RWPE2 (cell line): ENCODE measurements at regions not wholly inside any gene's neighbourhood (a gene's known extent, or its start where the extent isn't known, plus 50 kb on each side); places are given as distances from the start of the nearest gene placed in this dataset.

Experiments
- ATAC-seq: fragments of 200-7000 bp; cut with Tn5 transposase; 3 replicates; pipeline ENCODE4 v1.9.1; 2021; ENCODE audit warnings: low read depth
- DNase-seq: peaks from one replicate; pipeline ENCODE4 v3.0.0-alpha.2; 2020; ENCODE audit warnings: low spot score
- H3K27ac ChIP-seq: fragments of 450-650 bp; 2 replicates; pipeline ENCODE4 v1.5.1; 2017; ENCODE audit warnings: mild to moderate bottlenecking; ENCODE audit not compliant: poor library complexity, severe bottlenecking
- H3K27me3 ChIP-seq: fragments of 250-450 bp; sonication (Bioruptor Pico); 2 replicates; pipeline ENCODE4 v1.5.1; 2021; ENCODE audit warnings: mild to moderate bottlenecking, moderate library complexity; ENCODE audit not compliant: insufficient read depth, poor library complexity, severe bottlenecking
- H3K36me3 ChIP-seq: fragments of 250-450 bp; sonication (Bioruptor Pico); 2 replicates; pipeline ENCODE4 v1.5.1; 2020; ENCODE audit warnings: low read depth, mild to moderate bottlenecking, moderate library complexity
- H3K4me1 ChIP-seq: fragments of 250-450 bp; sonication (Bioruptor Pico); 2 replicates; pipeline ENCODE4 v1.5.1; 2021; ENCODE audit warnings: mild to moderate bottlenecking, moderate library complexity; ENCODE audit not compliant: insufficient read depth, poor library complexity, severe bottlenecking
- H3K4me3 ChIP-seq: fragments of 250-450 bp; sonication (Bioruptor Pico); 2 replicates; pipeline ENCODE4 v1.5.1; 2021; ENCODE audit warnings: mild to moderate bottlenecking, moderate library complexity; ENCODE audit not compliant: severe bottlenecking
- H3K9me3 ChIP-seq: fragments of 250-450 bp; sonication (Bioruptor Pico); 2 replicates; pipeline ENCODE4 v1.5.1; 2021; ENCODE audit warnings: mild to moderate bottlenecking, moderate library complexity; ENCODE audit not compliant: severe bottlenecking
- TF ChIP-seq, protein P1 (sequence below): fragments of 450-650 bp; IDR thresholded peaks from one replicate; pipeline ENCODE4 v1.5.1; 2017; ENCODE audit warnings: mild to moderate bottlenecking, moderate library complexity; ENCODE audit not compliant: poor library complexity, severe bottlenecking

- Histone ChIP-seq H3K4me3 (no peak overlapping the region), H3K36me3 (no peaks in the 10 kb centered on the region), H3K9me3 (no peaks in the 10 kb centered on the region), H3K4me1 (no peaks in the 10 kb centered on the region), H3K27ac (no peak overlapping the region), H3K27me3 (no peaks in the 10 kb centered on the region)
- TF ChIP-seq, protein P1, sequence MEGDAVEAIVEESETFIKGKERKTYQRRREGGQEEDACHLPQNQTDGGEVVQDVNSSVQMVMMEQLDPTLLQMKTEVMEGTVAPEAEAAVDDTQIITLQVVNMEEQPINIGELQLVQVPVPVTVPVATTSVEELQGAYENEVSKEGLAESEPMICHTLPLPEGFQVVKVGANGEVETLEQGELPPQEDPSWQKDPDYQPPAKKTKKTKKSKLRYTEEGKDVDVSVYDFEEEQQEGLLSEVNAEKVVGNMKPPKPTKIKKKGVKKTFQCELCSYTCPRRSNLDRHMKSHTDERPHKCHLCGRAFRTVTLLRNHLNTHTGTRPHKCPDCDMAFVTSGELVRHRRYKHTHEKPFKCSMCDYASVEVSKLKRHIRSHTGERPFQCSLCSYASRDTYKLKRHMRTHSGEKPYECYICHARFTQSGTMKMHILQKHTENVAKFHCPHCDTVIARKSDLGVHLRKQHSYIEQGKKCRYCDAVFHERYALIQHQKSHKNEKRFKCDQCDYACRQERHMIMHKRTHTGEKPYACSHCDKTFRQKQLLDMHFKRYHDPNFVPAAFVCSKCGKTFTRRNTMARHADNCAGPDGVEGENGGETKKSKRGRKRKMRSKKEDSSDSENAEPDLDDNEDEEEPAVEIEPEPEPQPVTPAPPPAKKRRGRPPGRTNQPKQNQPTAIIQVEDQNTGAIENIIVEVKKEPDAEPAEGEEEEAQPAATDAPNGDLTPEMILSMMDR, result no peak
- ATAC-seq (no peak), DNase-seq (no peak)
These were observed 101.2 kb upstream of the CYYR1 start for GRCh38 chr21:26674323-26674722.

DNA sequence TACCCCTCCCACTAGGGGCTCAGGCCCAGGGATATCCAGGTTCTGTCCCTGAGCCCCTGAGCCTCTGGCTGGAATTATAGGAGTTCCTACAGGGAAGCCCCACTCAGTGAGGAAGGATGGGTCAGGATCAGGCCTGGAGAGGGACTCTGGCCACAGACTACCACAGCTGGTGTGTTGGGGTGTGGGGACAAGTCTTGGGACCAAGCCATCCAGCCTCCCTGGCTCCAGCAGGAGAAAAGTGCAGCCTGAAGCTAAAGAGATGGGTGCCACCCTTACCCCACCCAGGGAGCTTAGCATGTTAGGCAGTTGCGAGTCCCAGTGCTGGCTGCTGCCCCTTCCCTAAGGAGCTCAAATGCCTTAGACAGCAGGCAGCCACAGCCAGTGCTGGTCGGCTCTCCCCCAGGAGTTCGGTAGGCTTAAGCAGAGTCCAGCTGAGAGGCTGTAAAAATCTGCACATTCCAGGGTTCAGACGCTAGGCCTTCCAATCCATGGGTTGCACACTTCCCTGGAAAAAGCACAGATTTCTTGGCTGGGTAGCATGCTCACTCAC is 96.2 kb upstream of the CYYR1 start:
- H3K4me1 ChIP-seq, result no peaks in the 10 kb centered on the region
- H3K27me3 ChIP-seq, result no peaks in the 10 kb centered on the region
- H3K9me3 ChIP-seq, result no peaks in the 10 kb centered on the region
- DNase-seq, result no peak
- H3K4me3 ChIP-seq, result no peak overlapping the region
- no peak overlapping the region for H3K27ac ChIP-seq
- TF ChIP-seq, protein P1, result no peak
- H3K36me3 ChIP-seq, result no peaks in the 10 kb centered on the region
- no peak for ATAC-seq

DNA sequence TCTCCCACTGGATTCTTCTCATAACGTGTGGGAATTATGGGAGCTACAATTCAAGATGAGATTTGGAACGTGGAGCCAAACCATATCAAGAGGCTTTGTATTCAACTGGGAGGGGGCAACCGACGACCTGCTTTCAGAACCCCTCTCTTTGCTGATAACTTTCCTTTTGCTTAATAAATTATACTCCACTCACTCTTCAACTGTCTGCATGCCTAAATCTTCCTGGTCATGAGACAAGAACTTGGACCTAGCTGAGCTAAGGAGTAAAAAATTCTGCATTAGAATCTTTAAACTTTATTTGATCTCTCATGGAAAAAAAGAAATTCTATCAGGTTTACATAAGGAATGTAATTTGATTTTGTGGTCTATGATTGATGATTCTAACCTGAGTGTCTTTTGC is 86.7 kb upstream of the CYYR1 start:
- no peak overlapping the region for H3K27ac ChIP-seq

GRCh38 chr21:26659182-26659581 is 86.1 kb upstream of the CYYR1 start:
- H3K27ac ChIP-seq, result no peak overlapping the region
- no peaks in the 10 kb centered on the region for H3K27me3 ChIP-seq
- ATAC-seq (peak; percentile 46; the same call in 1 of the 3 replicates), DNase-seq (no peak)
- H3K36me3 ChIP-seq, result no peaks in the 10 kb centered on the region
- TF ChIP-seq, protein P1, result no peak
- no peak overlapping the region for H3K4me3 ChIP-seq
- no peaks in the 10 kb centered on the region for H3K4me1 ChIP-seq
- H3K9me3 ChIP-seq, result peaks cover 4% of the 10 kb centered on the region

More for the DNA sequence above, 86.7 kb upstream of the CYYR1 start:
- Histone ChIP-seq H3K4me3 (no peak overlapping the region), H3K36me3 (no peaks in the 10 kb centered on the region), H3K4me1 (no peaks in the 10 kb centered on the region), H3K9me3 (peaks cover 4% of the 10 kb centered on the region), H3K27me3 (no peaks in the 10 kb centered on the region)
- DNase-seq, result no peak
- ATAC-seq, result no peak
- TF ChIP-seq, protein P1, result no peak

GRCh38 chr21:26655460-26655859 is 82.4 kb upstream of the CYYR1 start:
- TF ChIP-seq, protein P1, result no peak
- no peak for ATAC-seq

More at GRCh38 chr21:26655460-26655859, 82.4 kb upstream of the CYYR1 start:
- H3K36me3 ChIP-seq, result no peaks in the 10 kb centered on the region
- no peaks in the 10 kb centered on the region for H3K4me1 ChIP-seq
- DNase-seq, result no peak
- H3K27ac ChIP-seq, result no peak overlapping the region
- H3K9me3 ChIP-seq, result no peaks in the 10 kb centered on the region
- no peak overlapping the region for H3K4me3 ChIP-seq
- no peaks in the 10 kb centered on the region for H3K27me3 ChIP-seq
